ENCODE measurements at regions not wholly inside any gene's neighbourhood (a gene's known extent, or its start where the extent isn't known, plus 50 kb on each side); places are given as distances from the start of the nearest gene placed in this dataset.

DNA sequence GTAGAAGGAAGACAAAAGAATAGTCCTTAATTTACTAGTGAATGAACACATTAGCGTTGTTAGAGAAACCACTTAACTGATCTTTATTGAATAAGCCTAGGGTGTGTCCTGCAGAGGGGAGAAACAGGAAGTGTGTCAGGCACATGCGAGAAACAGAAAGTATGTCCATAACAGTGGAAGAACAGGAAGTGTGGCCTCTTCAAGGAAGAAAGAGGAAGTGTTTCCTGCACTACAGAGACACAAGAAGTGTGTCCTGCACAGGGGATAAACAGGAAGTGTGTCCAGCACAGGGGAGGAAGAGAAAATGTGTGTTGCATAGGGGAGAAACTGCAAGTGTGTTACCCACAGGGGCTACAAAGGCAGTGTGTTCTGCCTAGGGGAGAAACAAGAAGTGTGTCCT is 539.6 kb upstream of the PRKX start:
- DNase-seq (ENCODE audit: low read depth) = no peak
- TF ChIP-seq, protein P1, sequence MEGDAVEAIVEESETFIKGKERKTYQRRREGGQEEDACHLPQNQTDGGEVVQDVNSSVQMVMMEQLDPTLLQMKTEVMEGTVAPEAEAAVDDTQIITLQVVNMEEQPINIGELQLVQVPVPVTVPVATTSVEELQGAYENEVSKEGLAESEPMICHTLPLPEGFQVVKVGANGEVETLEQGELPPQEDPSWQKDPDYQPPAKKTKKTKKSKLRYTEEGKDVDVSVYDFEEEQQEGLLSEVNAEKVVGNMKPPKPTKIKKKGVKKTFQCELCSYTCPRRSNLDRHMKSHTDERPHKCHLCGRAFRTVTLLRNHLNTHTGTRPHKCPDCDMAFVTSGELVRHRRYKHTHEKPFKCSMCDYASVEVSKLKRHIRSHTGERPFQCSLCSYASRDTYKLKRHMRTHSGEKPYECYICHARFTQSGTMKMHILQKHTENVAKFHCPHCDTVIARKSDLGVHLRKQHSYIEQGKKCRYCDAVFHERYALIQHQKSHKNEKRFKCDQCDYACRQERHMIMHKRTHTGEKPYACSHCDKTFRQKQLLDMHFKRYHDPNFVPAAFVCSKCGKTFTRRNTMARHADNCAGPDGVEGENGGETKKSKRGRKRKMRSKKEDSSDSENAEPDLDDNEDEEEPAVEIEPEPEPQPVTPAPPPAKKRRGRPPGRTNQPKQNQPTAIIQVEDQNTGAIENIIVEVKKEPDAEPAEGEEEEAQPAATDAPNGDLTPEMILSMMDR (IDR thresholded peaks at IDR 0.05; ENCODE audit: insufficient read depth, low read length, poor library complexity, severe bottlenecking) = no peak
- H3K36me3 ChIP-seq (ENCODE audit: control insufficient read depth, insufficient read depth, low read length) = no peaks in the 10 kb centered on the region
- no peak overlapping the region for H3K4me3 ChIP-seq (ENCODE audit: low read depth, low read length)
- H3K27me3 ChIP-seq (ENCODE audit: control insufficient read depth, insufficient read depth, low read length) = no peaks in the 10 kb centered on the region

DNA sequence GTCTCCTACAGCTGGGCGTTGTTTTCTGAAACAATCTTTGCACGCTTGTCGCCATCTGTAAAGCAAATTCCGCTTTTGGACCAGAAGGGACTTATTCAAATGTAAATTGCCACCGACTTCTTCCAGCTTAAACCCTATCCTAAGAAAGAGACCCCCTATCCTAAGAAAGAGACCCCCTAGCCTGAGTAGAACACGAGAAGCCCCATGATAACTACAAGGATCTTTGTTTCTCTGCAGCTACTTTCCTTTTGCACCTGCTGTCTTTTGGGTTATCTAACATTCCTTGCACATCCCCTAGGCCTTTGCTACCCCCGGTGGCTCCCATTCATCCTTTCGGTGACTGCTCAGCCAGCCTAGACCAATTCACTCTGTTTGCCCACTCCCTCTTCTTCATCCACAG is 536.0 kb upstream of the PRKX start:
- Histone ChIP-seq H3K36me3 (ENCODE audit: control insufficient read depth, insufficient read depth, low read length) (no peaks in the 10 kb centered on the region), H3K4me3 (ENCODE audit: low read depth, low read length) (no peak overlapping the region), H3K27me3 (ENCODE audit: control insufficient read depth, insufficient read depth, low read length) (no peaks in the 10 kb centered on the region)
- DNase-seq (ENCODE audit: low read depth) = no peak
- TF ChIP-seq, protein P1 (IDR thresholded peaks at IDR 0.05; ENCODE audit: insufficient read depth, low read length, poor library complexity, severe bottlenecking) = no peak

DNA sequence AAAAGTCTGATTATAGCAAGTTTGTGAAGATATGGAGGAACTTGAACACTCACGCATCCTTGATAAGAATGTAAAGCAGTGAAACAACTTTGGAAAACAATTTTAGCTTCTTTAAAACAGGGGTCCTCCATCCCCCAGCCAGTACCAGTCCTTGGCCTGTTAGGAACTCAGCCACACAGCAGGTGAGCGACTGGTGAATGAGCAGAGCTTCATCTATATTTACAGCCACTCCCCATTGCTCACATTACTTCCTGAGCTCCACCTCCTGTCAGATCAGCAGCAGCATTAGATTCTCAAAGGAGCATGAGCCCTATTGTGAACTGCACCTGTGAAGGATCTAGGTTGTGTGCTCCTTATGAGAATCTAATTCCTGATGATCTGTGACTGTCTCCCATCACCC is 530.3 kb upstream of the PRKX start:
- no peak overlapping the region for H3K4me3 ChIP-seq (ENCODE audit: low read depth, low read length)
- H3K27me3 ChIP-seq (ENCODE audit: control insufficient read depth, insufficient read depth, low read length) = no peaks in the 10 kb centered on the region
- TF ChIP-seq, protein P1 (IDR thresholded peaks at IDR 0.05; ENCODE audit: insufficient read depth, low read length, poor library complexity, severe bottlenecking) = no peak
- no peak for DNase-seq (ENCODE audit: low read depth)
- H3K36me3 ChIP-seq (ENCODE audit: control insufficient read depth, insufficient read depth, low read length) = no peaks in the 10 kb centered on the region

DNA sequence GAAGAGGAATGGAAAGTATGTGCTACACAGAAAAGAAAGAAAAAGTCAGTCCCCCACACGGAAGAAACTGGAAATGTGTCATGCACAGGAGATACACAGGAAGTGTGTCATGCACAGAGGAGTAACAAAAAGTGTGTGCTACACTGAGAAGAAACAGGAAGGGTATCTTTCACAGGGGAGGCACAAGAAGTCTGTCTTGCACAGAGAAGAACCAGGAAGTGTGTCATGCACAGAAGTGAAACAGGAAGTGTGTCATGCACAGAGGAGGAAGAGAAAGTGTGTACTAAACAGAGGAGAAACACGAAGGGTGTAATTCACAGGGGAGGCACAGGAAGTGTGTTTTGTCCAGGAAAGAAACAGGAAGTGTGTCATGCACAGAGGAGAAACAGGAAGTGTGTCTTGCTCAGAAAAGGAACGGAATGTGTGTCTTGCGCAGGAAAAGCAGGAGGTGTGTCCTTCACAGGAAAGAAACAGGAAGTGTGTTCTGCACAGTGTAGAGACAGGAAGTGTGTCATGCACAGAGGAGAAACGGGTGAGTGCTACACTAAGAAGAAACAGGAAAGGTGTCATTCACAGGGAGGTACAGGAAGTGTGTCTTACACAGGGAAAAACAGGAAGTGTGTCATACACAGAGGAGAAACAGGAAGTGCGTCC is 527.2 kb upstream of the PRKX start:
- TF ChIP-seq, protein P1 (IDR thresholded peaks at IDR 0.05; ENCODE audit: insufficient read depth, low read length, poor library complexity, severe bottlenecking) = no peak
- no peak for DNase-seq (ENCODE audit: low read depth)
- Histone ChIP-seq H3K36me3 (ENCODE audit: control insufficient read depth, insufficient read depth, low read length) (no peaks in the 10 kb centered on the region), H3K4me3 (ENCODE audit: low read depth, low read length) (no peak overlapping the region), H3K27me3 (ENCODE audit: control insufficient read depth, insufficient read depth, low read length) (no peaks in the 10 kb centered on the region)

- DNase-seq (ENCODE audit: low read depth) = no peak
- Histone ChIP-seq H3K36me3 (ENCODE audit: control insufficient read depth, insufficient read depth, low read length) (no peaks in the 10 kb centered on the region), H3K4me3 (ENCODE audit: low read depth, low read length) (no peak overlapping the region), H3K27me3 (ENCODE audit: control insufficient read depth, insufficient read depth, low read length) (no peaks in the 10 kb centered on the region)
- TF ChIP-seq, protein P1 (IDR thresholded peaks at IDR 0.05; ENCODE audit: insufficient read depth, low read length, poor library complexity, severe bottlenecking) = no peak
These were observed 526.4 kb upstream of the PRKX start for GRCh38 chrX:4239650-4240540.

Data from kidney epithelial cell (primary cell).